H1 (cell line): ENCODE measurements at regions not wholly inside any gene's neighbourhood (a gene's known extent, or its start where the extent isn't known, plus 50 kb on each side); places are given as distances from the start of the nearest gene placed in this dataset.

ENCODE experiments used
- CTCF ChIA-PET: fragments of 300-600 bp; sonication (Branson Sonifier 250); formaldehyde crosslinking; loops from one replicate; lab custom pipeline; 2021; ENCODE audit not compliant: partially characterized antibody; lab: Charles Lee
- POLR2A ChIA-PET: fragments of 300-600 bp; sonication (Branson Sonifier 250); formaldehyde crosslinking; loops from one replicate; lab custom pipeline; 2021; ENCODE audit warnings: inconsistent platforms; ENCODE audit not compliant: partially characterized antibody; lab: Charles Lee
- DNase-seq, 2 experiments: peaks; one replicate each; pipeline versions ENCODE4 v3.0.0 to v3.0.0-alpha.2; 2010 to 2022; ENCODE audit warnings: low spot score in 2 of 2, low read depth in 1 of 2, mixed read lengths in 1 of 2
- FAIRE-seq: peaks from 2 replicates; lab custom pipeline; 2011; peaks lifted over from hg19 to GRCh38; lab: Jason Lieb, UNC
- H2AFZ ChIP-seq: 2 replicates; pipeline ENCODE4 v1.8.1; 2012; ENCODE audit warnings: low read length, inconsistent platforms
- H2AK5ac ChIP-seq: 2 replicates; pipeline ENCODE4 v1.6.1; 2013; ENCODE audit warnings: low read depth, low read length
- H2BK120ac ChIP-seq: replicated peaks from 2 replicates; pipeline ENCODE3; 2013; ENCODE audit warnings: low read depth, low read length, inconsistent platforms
- H2BK12ac ChIP-seq: 2 replicates; pipeline ENCODE4 v1.6.1; 2013; ENCODE audit warnings: low read depth, low read length
- H2BK15ac ChIP-seq: 2 replicates; pipeline ENCODE4 v1.6.1; 2013; ENCODE audit warnings: low read length
- H2BK20ac ChIP-seq: 2 replicates; pipeline ENCODE4 v1.6.1; 2013; ENCODE audit warnings: low read length
- H2BK5ac ChIP-seq: 2 replicates; pipeline ENCODE4 v1.6.1; 2013; ENCODE audit warnings: low read depth, low read length
- H3K14ac ChIP-seq: 2 replicates; pipeline ENCODE4 v1.6.1; 2013; ENCODE audit warnings: inconsistent platforms; ENCODE audit not compliant: insufficient read length
- H3K18ac ChIP-seq: 2 replicates; pipeline ENCODE4 v1.6.1; 2013; ENCODE audit warnings: low read length; ENCODE audit errors: extremely low read depth
- H3K23ac ChIP-seq: 2 replicates; pipeline ENCODE4 v1.6.1; 2013; ENCODE audit warnings: inconsistent platforms; ENCODE audit not compliant: insufficient read length
- H3K23me2 ChIP-seq: 2 replicates; pipeline ENCODE4 v1.6.1; 2013; ENCODE audit warnings: low read depth, low read length
- H3K27ac ChIP-seq: 2 replicates; pipeline ENCODE4 v1.6.1; 2011; ENCODE audit warnings: low read depth, low read length, inconsistent platforms
- H3K27me3 ChIP-seq, 4 experiments: replicated peaks in 1 of 4; 1 replicate in 1 of 4; 2 replicates in 3 of 4; pipeline versions ENCODE4 v1.6.1 to v1.8.1; 2011 to 2013; ENCODE audit warnings: low read length in 3 of 4, mild to moderate bottlenecking in 3 of 4, inconsistent platforms in 2 of 4, mixed read lengths in 2 of 4, moderate library complexity in 1 of 4; ENCODE audit not compliant: control insufficient read depth in 3 of 4, insufficient read depth in 3 of 4; ENCODE audit errors: extremely low read depth in 1 of 4
- H3K36me3 ChIP-seq, 4 experiments: 2 replicates each; pipeline versions ENCODE4 v1.6.1 to v1.8.1; 2011 to 2013; ENCODE audit warnings: mild to moderate bottlenecking in 4 of 4, low read length in 3 of 4, moderate library complexity in 2 of 4, control low read depth in 1 of 4, inconsistent platforms in 1 of 4; ENCODE audit not compliant: insufficient read depth in 4 of 4, control insufficient read depth in 2 of 4
- H3K4ac ChIP-seq: replicated peaks from 2 replicates; pipeline ENCODE3; 2013; ENCODE audit warnings: low read length, low read depth, mixed read lengths, inconsistent platforms; ENCODE audit not compliant: insufficient read length
- H3K4me1 ChIP-seq, 4 experiments: replicated peaks in 1 of 4; 1 replicate in 1 of 4; 2 replicates in 3 of 4; pipeline versions ENCODE4 v1.6.1 to v1.8.1; 2011 to 2013; ENCODE audit warnings: low read length in 3 of 4, inconsistent platforms in 2 of 4, mixed read lengths in 1 of 4; ENCODE audit not compliant: insufficient read depth in 4 of 4, control insufficient read depth in 3 of 4
- H3K4me2 ChIP-seq, 2 experiments: 2 replicates each; pipeline versions ENCODE4 v1.6.1 to v1.8.1; 2011 to 2013; ENCODE audit warnings: low read depth in 2 of 2, low read length in 2 of 2, control low read depth in 1 of 2, inconsistent platforms in 1 of 2, mild to moderate bottlenecking in 1 of 2; ENCODE audit not compliant: insufficient read depth in 1 of 2
- H3K4me3 ChIP-seq, 4 experiments: fragments of 200-600, 300-600 bp in 1 of 4; sonication (generic), shearing (Covaris generic), sonication (Bioruptor Twin) in 1 of 4; 2 replicates each; pipeline versions ENCODE4 v1.5.1 to v1.8.1; 2011 to 2016; ENCODE audit warnings: low read length in 4 of 4, low read depth in 3 of 4, control low read depth in 2 of 4, inconsistent platforms in 2 of 4, mild to moderate bottlenecking in 2 of 4, mixed read lengths in 1 of 4, moderate library complexity in 1 of 4; ENCODE audit not compliant: insufficient read depth in 2 of 4; ENCODE audit errors: extremely low read depth in 1 of 4
- H3K56ac ChIP-seq: replicated peaks from 2 replicates; pipeline ENCODE3; 2013; ENCODE audit warnings: low read depth, mild to moderate bottlenecking, mixed read lengths, low read length, inconsistent platforms; ENCODE audit not compliant: insufficient read length
- H3K79me1 ChIP-seq: 2 replicates; pipeline ENCODE4 v1.6.1; 2013; ENCODE audit warnings: low read depth, low read length, control low read depth
- H3K79me2 ChIP-seq, 2 experiments: 2 replicates each; pipeline versions ENCODE4 v1.6.1 to v1.8.1; 2012 to 2013; ENCODE audit warnings: low read length in 2 of 2, mild to moderate bottlenecking in 2 of 2, inconsistent platforms in 1 of 2; ENCODE audit not compliant: insufficient read depth in 2 of 2, control insufficient read depth in 1 of 2
- H3K9ac ChIP-seq, 4 experiments: replicated peaks in 1 of 4; 1 replicate in 1 of 4; 2 replicates in 3 of 4; pipeline versions ENCODE4 v1.6.1 to v1.8.1; 2011 to 2013; ENCODE audit warnings: low read depth in 3 of 4, low read length in 3 of 4, control low read depth in 2 of 4, mild to moderate bottlenecking in 2 of 4, moderate library complexity in 2 of 4, inconsistent platforms in 1 of 4; ENCODE audit errors: extremely low read depth in 1 of 4
- H3K9me3 ChIP-seq, 2 experiments: 2 replicates each; pipeline versions ENCODE4 v1.6.1 to v1.8.1; 2012 to 2013; ENCODE audit warnings: mild to moderate bottlenecking in 2 of 2, moderate library complexity in 2 of 2, control low read depth in 1 of 2, inconsistent platforms in 1 of 2, low read depth in 1 of 2, low read length in 1 of 2, mixed read lengths in 1 of 2; ENCODE audit not compliant: insufficient read depth in 2 of 2
- H4K20me1 ChIP-seq, 2 experiments: replicated peaks in 1 of 2; 2 replicates each; pipeline versions ENCODE3 to v1.8.1; 2011 to 2013; ENCODE audit warnings: inconsistent platforms in 2 of 2, low read length in 2 of 2, mild to moderate bottlenecking in 1 of 2; ENCODE audit not compliant: insufficient read depth in 2 of 2, control insufficient read depth in 1 of 2
- H4K5ac ChIP-seq: 2 replicates; pipeline ENCODE4 v1.6.1; 2013; ENCODE audit warnings: low read length, low read depth, mixed read lengths, inconsistent platforms; ENCODE audit not compliant: insufficient read length
- H4K8ac ChIP-seq: 2 replicates; pipeline ENCODE4 v1.8.0; 2013; ENCODE audit warnings: mild to moderate bottlenecking, moderate library complexity, low read length, inconsistent platforms; ENCODE audit not compliant: insufficient read depth; ENCODE audit errors: extremely low read depth
- H4K91ac ChIP-seq: replicated peaks from 2 replicates; pipeline ENCODE3; 2013; ENCODE audit warnings: low read length, mixed read lengths, inconsistent platforms; ENCODE audit not compliant: insufficient read length
- WGBS, 2 experiments: shearing (Covaris generic) in 1 of 2; methylation state at CpG; one replicate each; pipeline versions ENCODE4 v1.1.6 to v1.1.7; 2013 to 2015; ENCODE audit warnings: low lambda C conversion rate in 2 of 2, mixed read lengths in 2 of 2, inconsistent platforms in 1 of 2, low coverage in 1 of 2, missing lambda C conversion rate in 1 of 2; ENCODE audit not compliant: insufficient replicate concordance in 2 of 2, insufficient coverage in 1 of 2, insufficient read length in 1 of 2; ENCODE audit errors: extremely low coverage in 1 of 2, missing lambda C conversion rate in 1 of 2; 5-methylcytosine and 5-hydroxymethylcytosine counted together

- Histone ChIP-seq H4K5ac (no peak overlapping the region), H3K36me3 (no peaks in the 10 kb centered on the region), H3K4ac (no peak overlapping the region), H2BK20ac (no peak overlapping the region), H3K27ac (no peak overlapping the region), H3K23me2 (no peaks in the 10 kb centered on the region; the same call in 1 of the 2 replicates), H3K23ac (no peak overlapping the region), H3K9me3 (no peaks in the 10 kb centered on the region), H3K56ac (no peak overlapping the region), H3K79me1 (no peaks in the 10 kb centered on the region), H2AK5ac (no peak overlapping the region), H4K8ac (no peak overlapping the region), H2AFZ (no peak overlapping the region), H2BK15ac (no peak overlapping the region), H3K79me2 (no peaks in the 10 kb centered on the region), H4K91ac (no peak overlapping the region), H2BK12ac (no peak overlapping the region), H4K20me1 (no peaks in the 10 kb centered on the region), H3K4me2 (no peak overlapping the region), H3K4me1 (no peaks in the 10 kb centered on the region), H2BK5ac (no peak overlapping the region), H3K9ac (no peak overlapping the region), H3K14ac (no peak overlapping the region), H3K4me3 (no peak overlapping the region), H2BK120ac (no peak overlapping the region), H3K18ac (no peak overlapping the region), H3K27me3 (no peaks in the 10 kb centered on the region)
- FAIRE-seq (no peak), DNase-seq (no peak)
- POLR2A ChIA-PET, result no interaction called here
- 85% methylated on average over 4 of the region's 4 CpGs; no CpG with 5 or more reads in 1 of the 2 experiments for WGBS, 2 experiments
- CTCF ChIA-PET, result no interaction called here
Observed at GRCh38 chr1:238451781-238452310, 561.1 kb upstream of the ZP4 start.
